Fibroblast of mammary gland (primary cell): ENCODE measurements at regions not wholly inside any gene's neighbourhood (a gene's known extent, or its start where the extent isn't known, plus 50 kb on each side); places are given as distances from the start of the nearest gene placed in this dataset.
A peak's percentile ranks its signal among the peaks of the same experiment; 100 is the strongest.

Experiments
- DNase-seq: peaks from one replicate; pipeline ENCODE4 v3.0.0-alpha.2; 2010; ENCODE audit warnings: low read depth
- H3K4me3 ChIP-seq: 2 replicates; pipeline ENCODE4 v1.5.1; 2011; ENCODE audit warnings: low read depth, mild to moderate bottlenecking, low read length, moderate library complexity; ENCODE audit not compliant: control insufficient read depth
- CTCF ChIP-seq: conservative IDR thresholded peaks from 2 replicates; pipeline ENCODE4 v1.5.1; 2011; ENCODE audit warnings: low read depth, low read length, inconsistent platforms; ENCODE audit not compliant: control insufficient read depth, insufficient read depth

GRCh38 chr20:50296450-50297375, 106.1 kb downstream of the CEBPB start:
- no peak for TF ChIP-seq CTCF
- DNase-seq, result peak; percentile 51
- no peak overlapping the region for H3K4me3 ChIP-seq

GRCh38 chr20:50297498-50298376, 107.1 kb downstream of the CEBPB start:
- TF ChIP-seq CTCF, result no peak
- H3K4me3 ChIP-seq, result no peak overlapping the region
- DNase-seq, result no peak

GRCh38 chr20:50298554-50299324, 108.1 kb downstream of the CEBPB start:
- no peak overlapping the region for H3K4me3 ChIP-seq
- DNase-seq, result peak; percentile 46
- TF ChIP-seq CTCF, result no peak

- H3K4me3 ChIP-seq, result no peak overlapping the region
- TF ChIP-seq CTCF, result no peak
- DNase-seq, result no peak
Measured at GRCh38 chr20:50299325-50299629, 108.6 kb downstream of the CEBPB start.

GRCh38 chr20:50301165-50301564, 110.5 kb downstream of the CEBPB start:
- no peak for DNase-seq
- no peak for TF ChIP-seq CTCF
- no peak overlapping the region for H3K4me3 ChIP-seq

GRCh38 chr20:50301712-50302111, 111.1 kb downstream of the CEBPB start:
- TF ChIP-seq CTCF, result no peak
- no peak for DNase-seq
- no peak overlapping the region for H3K4me3 ChIP-seq
